Gastroesophageal sphincter (tissue), 4 donors: ENCODE measurements at regions not wholly inside any gene's neighbourhood (a gene's known extent, or its start where the extent isn't known, plus 50 kb on each side); places are given as distances from the start of the nearest gene placed in this dataset.

ENCODE experiments used
- ATAC-seq: fragments of 150-250 bp; one replicate; pipeline ENCODE4 v1.9.1; 2016; ENCODE audit warnings: mild to moderate bottlenecking, moderate library complexity
- H3K27ac ChIP-seq, 4 donors: fragments of 200-600 bp; sonication (generic) in 3 of 4; 1 replicate in 3 of 4; 2 replicates in 1 of 4; pipeline ENCODE4 v1.5.1; 2016 to 2019
- H3K27me3 ChIP-seq: fragments of 200-600 bp; sonication (generic); one replicate; pipeline ENCODE4 v1.5.1; 2019
- H3K36me3 ChIP-seq, 2 donors: fragments of 200-600 bp; sonication (generic); one replicate each; pipeline ENCODE4 v1.5.1; 2019; ENCODE audit warnings: control low read depth in 1 of 2
- H3K4me1 ChIP-seq, 3 donors: fragments of 200-600 bp; sonication (generic); 1 replicate in 2 of 3; 2 replicates in 1 of 3; pipeline ENCODE4 v1.5.1; 2016 to 2019; ENCODE audit warnings: control low read depth in 2 of 3
- H3K4me3 ChIP-seq, 2 donors: fragments of 200-600 bp; sonication (generic); one replicate each; pipeline ENCODE4 v1.5.1; 2019; ENCODE audit warnings: mild to moderate bottlenecking in 1 of 2, moderate library complexity in 1 of 2
- H3K9me3 ChIP-seq, 3 donors: fragments of 200-600 bp; sonication (generic); one replicate each; pipeline ENCODE4 v1.5.1; 2017 to 2019; ENCODE audit warnings: control low read depth in 2 of 3
- CTCF ChIP-seq, 4 experiments: fragments of 200-600 bp in 2 of 4; fragments of 450-650 bp in 2 of 4; sonication (generic) in 1 of 4; IDR thresholded peaks; one replicate each; pipeline ENCODE4 v1.5.1; 2017 to 2019; ENCODE audit warnings: antibody characterized with exemption in 4 of 4, mild to moderate bottlenecking in 2 of 4, moderate library complexity in 2 of 4
- EP300 ChIP-seq: sonication (generic); formaldehyde crosslinking; IDR thresholded peaks from one replicate; pipeline ENCODE4 v1.6.1; 2017; ENCODE audit warnings: antibody characterized with exemption, mild to moderate bottlenecking
- POLR2A ChIP-seq, 2 donors: fragments of 450-650 bp; IDR thresholded peaks; one replicate each; pipeline ENCODE4 v1.6.1; 2017; ENCODE audit warnings: antibody characterized with exemption in 2 of 2, mild to moderate bottlenecking in 2 of 2, moderate library complexity in 1 of 2
- POLR2AphosphoS5 ChIP-seq: sonication (generic); formaldehyde crosslinking; IDR thresholded peaks from one replicate; pipeline ENCODE4 v1.6.1; 2017; ENCODE audit warnings: antibody characterized with exemption
- WGBS, 2 donors: methylation state at CpG; one replicate each; pipeline ENCODE4 v1.1.5; 2018; ENCODE audit warnings: low coverage in 1 of 2; 5-methylcytosine and 5-hydroxymethylcytosine counted together

GRCh38 chr6:156026486-156027247 lies 571.0 kb upstream of the NOX3 start:
- H3K27ac ChIP-seq, result no peak overlapping the region
- no peak overlapping the region for H3K4me3 ChIP-seq
- H3K36me3 ChIP-seq, result no peaks in the 10 kb centered on the region
- ATAC-seq, result peak; percentile 34
- TF ChIP-seq CTCF (IDR thresholded peaks at IDR 0.05), result no peak
- no peak for TF ChIP-seq POLR2A (IDR thresholded peaks at IDR 0.05)
- no peak for TF ChIP-seq EP300
- no peak for TF ChIP-seq POLR2AphosphoS5
- no peaks in the 10 kb centered on the region for H3K27me3 ChIP-seq
- H3K4me1 ChIP-seq, result peaks cover 0 to 17% (median 0%) of the 10 kb centered on the region in 3 donors
- WGBS, 2 donors, result 22 to 37% methylated on average over 4 of the region's 4 CpGs
- H3K9me3 ChIP-seq, result peaks cover 0 to 29% (median 0%) of the 10 kb centered on the region in 3 donors

- WGBS, 2 donors, result 88 to 95% methylated on average over 4 to 5 of the region's 5 CpGs
- H3K36me3 ChIP-seq, result no peaks in the 10 kb centered on the region
- H3K4me1 ChIP-seq, result peaks cover 0 to 17% (median 0%) of the 10 kb centered on the region in 3 donors
- no peak overlapping the region for H3K27ac ChIP-seq
- H3K27me3 ChIP-seq, result no peaks in the 10 kb centered on the region
- H3K9me3 ChIP-seq, result peaks cover 0 to 29% (median 0%) of the 10 kb centered on the region in 3 donors
- ATAC-seq, result no peak
- H3K4me3 ChIP-seq, result no peak overlapping the region
- TF ChIP-seq POLR2AphosphoS5 (no peak), EP300 (no peak), CTCF (IDR thresholded peaks at IDR 0.05) (no peak), POLR2A (IDR thresholded peaks at IDR 0.05) (no peak)
Observed at GRCh38 chr6:156024339-156024738, 568.7 kb upstream of the NOX3 start.

- Histone ChIP-seq H3K4me3 (no peak overlapping the region), H3K36me3 (no peaks in the 10 kb centered on the region), H3K4me1 (peaks cover 0 to 7% (median 0%) of the 10 kb centered on the region in 3 donors), H3K27me3 (no peaks in the 10 kb centered on the region), H3K9me3 (peaks cover 0 to 29% (median 0%) of the 10 kb centered on the region in 3 donors), H3K27ac (peak overlapping the region in 2 of 4 donors; percentile 0 to 27)
- TF ChIP-seq POLR2AphosphoS5 (no peak), POLR2A (IDR thresholded peaks at IDR 0.05) (no peak)
- no peak for ATAC-seq
- 40 to 75% methylated on average over 5 to 6 of the region's 6 CpGs for WGBS, 2 donors
Observed at GRCh38 chr6:156021746-156022396, 566.2 kb upstream of the NOX3 start.

GRCh38 chr6:156017838-156018237 lies 562.2 kb upstream of the NOX3 start:
- WGBS, 2 donors, result 84 to 88% methylated on average over 3 of the region's 3 CpGs
- ATAC-seq, result no peak
- TF ChIP-seq EP300, result no peak
- TF ChIP-seq POLR2A (IDR thresholded peaks at IDR 0.05), result no peak
- TF ChIP-seq CTCF (IDR thresholded peaks at IDR 0.05), result no peak
- no peak for TF ChIP-seq POLR2AphosphoS5

GRCh38 chr6:156016186-156016976 lies 560.7 kb upstream of the NOX3 start:
- peaks cover 0 to 17% (median 5%) of the 10 kb centered on the region in 3 donors for H3K4me1 ChIP-seq
- H3K4me3 ChIP-seq, result no peak overlapping the region
- TF ChIP-seq EP300 (no peak), POLR2AphosphoS5 (no peak), POLR2A (IDR thresholded peaks at IDR 0.05) (no peak), CTCF (IDR thresholded peaks at IDR 0.05) (no peak)
- no peaks in the 10 kb centered on the region for H3K9me3 ChIP-seq
- whole genome bisulfite sequencing, 2 donors, result 84% methylated on average over 6 to 7 of the region's 7 CpGs
- no peak overlapping the region for H3K27ac ChIP-seq
- H3K27me3 ChIP-seq, result no peaks in the 10 kb centered on the region
- H3K36me3 ChIP-seq, result no peaks in the 10 kb centered on the region
- ATAC-seq, result no peak

More at GRCh38 chr6:156017838-156018237, 562.2 kb upstream of the NOX3 start:
- Histone ChIP-seq H3K27me3 (no peaks in the 10 kb centered on the region), H3K36me3 (no peaks in the 10 kb centered on the region), H3K27ac (no peak overlapping the region), H3K4me1 (peaks cover 0 to 17% (median 5%) of the 10 kb centered on the region in 3 donors), H3K9me3 (peaks cover 0 to under 1% (median 0%) of the 10 kb centered on the region in 3 donors), H3K4me3 (no peak overlapping the region)
